NCI-H2196 (cell line): ENCODE measurements at regions not wholly inside any gene's neighbourhood (a gene's known extent, or its start where the extent isn't known, plus 50 kb on each side); places are given as distances from the start of the nearest gene placed in this dataset.

Experiments
- DNase-seq: peaks from one replicate; lab custom pipeline; 2025; ENCODE audit not compliant: unreplicated experiment; lab: John Stamatoyannopoulos, UW

- DNase-seq: no peak
Observed at GRCh38 chr10:61157182-61157581, 213.2 kb upstream of the RHOBTB1 start.

GRCh38 chr10:61153771-61154170 is 209.8 kb upstream of the RHOBTB1 start:
- no peak for DNase-seq

- DNase-seq: no peak
Observed at GRCh38 chr10:61151059-61151458, 207.1 kb upstream of the RHOBTB1 start.

GRCh38 chr10:61148451-61148850 is 204.5 kb upstream of the RHOBTB1 start:
- DNase-seq: no peak

GRCh38 chr10:61142987-61143386 is 199.0 kb upstream of the RHOBTB1 start:
- no peak for DNase-seq

GRCh38 chr10:61140765-61141392 is 196.9 kb upstream of the RHOBTB1 start:
- DNase-seq: peak; percentile 8

GRCh38 chr10:61139592-61139953 is 195.6 kb upstream of the RHOBTB1 start:
- DNase-seq: no peak

GRCh38 chr10:61138708-61139591 is 195.0 kb upstream of the RHOBTB1 start:
- DNase-seq: no peak

- DNase-seq: no peak
Observed at GRCh38 chr10:61136139-61136538, 192.2 kb upstream of the RHOBTB1 start.

GRCh38 chr10:61135276-61135721 is 191.3 kb upstream of the RHOBTB1 start:
- DNase-seq: no peak

GRCh38 chr10:61130366-61130765 is 186.4 kb upstream of the RHOBTB1 start:
- no peak for DNase-seq

GRCh38 chr10:61128196-61128595 is 184.2 kb upstream of the RHOBTB1 start:
- no peak for DNase-seq

GRCh38 chr10:61125560-61126170 is 181.7 kb upstream of the RHOBTB1 start:
- no peak for DNase-seq

- no peak for DNase-seq
Observed at GRCh38 chr10:61124756-61125530, 181.0 kb upstream of the RHOBTB1 start.

- DNase-seq: no peak
Observed at GRCh38 chr10:61120805-61121204, 176.8 kb upstream of the RHOBTB1 start.

- DNase-seq: no peak
Observed at GRCh38 chr10:61119573-61119972, 175.6 kb upstream of the RHOBTB1 start.

- no peak for DNase-seq
Observed at GRCh38 chr10:61115897-61116296, 171.9 kb upstream of the RHOBTB1 start.

GRCh38 chr10:61112771-61113170 is 168.8 kb upstream of the RHOBTB1 start:
- DNase-seq: no peak

GRCh38 chr10:61110936-61111335 is 167.0 kb upstream of the RHOBTB1 start:
- DNase-seq: no peak

GRCh38 chr10:61110188-61110844 is 166.3 kb upstream of the RHOBTB1 start:
- DNase-seq: no peak

GRCh38 chr10:61108915-61109314 is 164.9 kb upstream of the RHOBTB1 start:
- no peak for DNase-seq
